ENCODE measurements at regions not wholly inside any gene's neighbourhood (a gene's known extent, or its start where the extent isn't known, plus 50 kb on each side); places are given as distances from the start of the nearest gene placed in this dataset.

DNA sequence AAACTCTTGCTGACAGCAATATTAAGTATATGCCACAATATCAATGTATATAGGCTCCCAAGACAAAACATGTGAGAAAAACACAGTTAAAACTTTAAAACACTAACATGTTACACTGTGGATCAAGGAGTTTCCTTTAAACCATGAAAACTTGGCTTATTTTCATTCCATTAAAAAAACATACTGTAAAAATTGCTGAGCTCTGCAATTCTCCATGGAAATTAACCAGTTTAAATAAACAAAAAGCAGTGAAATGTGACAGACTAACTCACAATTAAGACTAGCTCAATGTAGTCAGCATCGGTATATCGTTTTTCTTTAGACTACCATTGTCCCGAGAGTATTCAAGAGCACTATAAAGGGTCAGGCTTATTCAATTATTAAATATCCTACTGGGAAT lies 930.5 kb upstream of the SLITRK1 start:
- no peak for TF ChIP-seq POLR2A (IDR thresholded peaks at IDR 0.05; ENCODE audit: low read length)
- no peak for TF ChIP-seq GATA1 (IDR thresholded peaks at IDR 0.05; ENCODE audit: low read depth, low read length)

Measured in erythroblast (primary cell).